GM18517 (cell line): ENCODE measurements at regions not wholly inside any gene's neighbourhood (a gene's known extent, or its start where the extent isn't known, plus 50 kb on each side); places are given as distances from the start of the nearest gene placed in this dataset.
A peak's percentile ranks its signal among the peaks of the same experiment; 100 is the strongest.

Source experiments
- ATAC-seq: cut with Tn5 transposase; IDR thresholded peaks from one replicate; pipeline ENCODE4 v1.9.1; 2021; ENCODE audit warnings: mild to moderate bottlenecking, moderate library complexity; ENCODE audit not compliant: unreplicated experiment

- ATAC-seq = no peak
These were observed 459.5 kb downstream of the RMST start for GRCh38 chr12:97921979-97922722.

- no peak for ATAC-seq
These were observed 460.9 kb downstream of the RMST start for GRCh38 chr12:97923546-97923945.

- ATAC-seq = no peak
These were observed 461.5 kb downstream of the RMST start for GRCh38 chr12:97924122-97924521.

- ATAC-seq = no peak
These were observed 465.4 kb downstream of the RMST start for GRCh38 chr12:97927977-97928376.

GRCh38 chr12:97936165-97936564 lies 473.6 kb downstream of the RMST start:
- ATAC-seq = no peak

GRCh38 chr12:97938031-97938430 lies 475.4 kb downstream of the RMST start:
- ATAC-seq = no peak

GRCh38 chr12:97939156-97939555 lies 476.6 kb downstream of the RMST start:
- ATAC-seq = no peak

GRCh38 chr12:97940105-97940504 lies 477.5 kb downstream of the RMST start:
- ATAC-seq = no peak

- no peak for ATAC-seq
These were observed 478.0 kb downstream of the RMST start for GRCh38 chr12:97940629-97941028.

- no peak for ATAC-seq
These were observed 479.2 kb downstream of the RMST start for GRCh38 chr12:97941686-97942354.

- no peak for ATAC-seq
These were observed 480.8 kb downstream of the RMST start for GRCh38 chr12:97943359-97943758.

GRCh38 chr12:97944576-97944975 lies 482.0 kb downstream of the RMST start:
- ATAC-seq = no peak

- no peak for ATAC-seq
These were observed 484.1 kb downstream of the RMST start for GRCh38 chr12:97946701-97947100.

GRCh38 chr12:97948591-97948990 lies 486.0 kb downstream of the RMST start:
- ATAC-seq = no peak

- no peak for ATAC-seq
These were observed 488.6 kb downstream of the RMST start for GRCh38 chr12:97951239-97951638.

- ATAC-seq = no peak
These were observed 489.1 kb downstream of the RMST start for GRCh38 chr12:97951717-97952116.

- ATAC-seq = no peak
These were observed 494.5 kb downstream of the RMST start for GRCh38 chr12:97957109-97957508.

- no peak for ATAC-seq
These were observed 497.6 kb downstream of the RMST start for GRCh38 chr12:97960225-97960624.

GRCh38 chr12:97960741-97961608 lies 498.4 kb downstream of the RMST start:
- ATAC-seq = peak; percentile 84

GRCh38 chr12:97967831-97968230 lies 505.2 kb downstream of the RMST start:
- ATAC-seq = no peak

GRCh38 chr12:97968641-97969197 lies 506.1 kb downstream of the RMST start:
- ATAC-seq = no peak
